K562 (cell line): ENCODE measurements at regions not wholly inside any gene's neighbourhood (a gene's known extent, or its start where the extent isn't known, plus 50 kb on each side); places are given as distances from the start of the nearest gene placed in this dataset.

Experiments used
- ATAC-seq: fragments of 200-7000 bp; cut with Tn5 transposase; 3 replicates; pipeline ENCODE4 v1.9.1; 2020; ENCODE audit warnings: moderate library complexity
- BruUV-seq: library from RNA; stranded (reverse); fragments of 400-500 nt; replicated peaks from 2 replicates; lab custom pipeline; 2021; lab: Mats Ljungman, UMichigan
- CTCF ChIA-PET: fragments of 300-600 bp; formaldehyde crosslinking; extraction: SDS; loops from one replicate; lab custom pipeline; 2021; ENCODE audit warnings: low intra/inter-chr PET ratio; lab: Yijun Ruan, JAX
- POLR2A ChIA-PET: fragments of 300-600, 350-650 bp; sonication (Branson Sonifier 250); formaldehyde crosslinking; extraction: SDS; loops from one replicate; lab custom pipeline; 2021; ENCODE audit warnings: antibody characterized with exemption, inconsistent platforms; lab: Yijun Ruan, JAX
- DNase-seq, 4 experiments: peaks; one replicate each; pipeline versions ENCODE4 v3.0.0 to v3.0.0-alpha.2; 2011 to 2018; ENCODE audit warnings: low spot score in 3 of 4, mixed read lengths in 3 of 4; ENCODE audit errors: extremely low read depth in 1 of 4
- FAIRE-seq: peaks from 2 replicates; lab custom pipeline; 2011; peaks lifted over from hg19 to GRCh38; lab: Jason Lieb, UNC
- H2AFZ ChIP-seq: 2 replicates; pipeline ENCODE4 v1.6.0; 2011; ENCODE audit warnings: low read depth, low read length, control low read depth, inconsistent platforms
- H3K27ac ChIP-seq: fragments of 200-600 bp; 3 replicates; pipeline ENCODE4 v1.8.0; 2011; ENCODE audit warnings: low read depth, mild to moderate bottlenecking, control low read depth, inconsistent platforms, low read length, moderate library complexity, mixed read lengths; ENCODE audit errors: extremely low read depth
- H3K27me3 ChIP-seq, 2 experiments: fragments of 300-600 bp in 1 of 2; 2 replicates in 1 of 2; 3 replicates in 1 of 2; pipeline versions ENCODE4 v1.6.0 to v1.8.0; 2011; ENCODE audit warnings: inconsistent platforms in 2 of 2, low read length in 2 of 2, mild to moderate bottlenecking in 1 of 2, mixed read lengths in 1 of 2, moderate library complexity in 1 of 2; ENCODE audit not compliant: control insufficient read depth in 2 of 2, insufficient read depth in 2 of 2
- H3K36me3 ChIP-seq: fragments of 300-600 bp; 3 replicates; pipeline ENCODE4 v1.8.0; 2011; ENCODE audit warnings: mild to moderate bottlenecking, low read length, inconsistent platforms; ENCODE audit not compliant: control insufficient read depth, insufficient read depth
- H3K4me1 ChIP-seq, 2 experiments: fragments of 200-600 bp in 1 of 2; replicated peaks in 1 of 2; 2 replicates in 1 of 2; 3 replicates in 1 of 2; pipeline versions ENCODE4 v1.5.1 to v1.8.0; 2011; ENCODE audit warnings: inconsistent platforms in 2 of 2, low read length in 2 of 2, mild to moderate bottlenecking in 1 of 2, mixed read lengths in 1 of 2, moderate library complexity in 1 of 2; ENCODE audit not compliant: control insufficient read depth in 2 of 2, insufficient read depth in 2 of 2
- H3K4me2 ChIP-seq: 2 replicates; pipeline ENCODE4 v1.6.1; 2011; ENCODE audit warnings: low read length, control low read depth, inconsistent platforms, mixed read lengths; ENCODE audit not compliant: insufficient read depth
- H3K4me3 ChIP-seq: fragments of 200-600 bp; sonication (generic), shearing (Covaris generic); 2 replicates; pipeline ENCODE4 v1.5.1; 2016; ENCODE audit warnings: control low read depth, inconsistent platforms
- H3K79me2 ChIP-seq: fragments of 200-600 bp; 3 replicates; pipeline ENCODE4 v1.8.0; 2011; ENCODE audit warnings: low read length, inconsistent platforms; ENCODE audit not compliant: control insufficient read depth, insufficient read depth
- H3K9ac ChIP-seq, 2 experiments: 2 replicates each; pipeline versions ENCODE4 v1.6.0 to v1.6.1; 2011; ENCODE audit warnings: low read depth in 2 of 2, low read length in 2 of 2, control low read depth in 1 of 2, inconsistent platforms in 1 of 2, mild to moderate bottlenecking in 1 of 2, mixed read lengths in 1 of 2; ENCODE audit not compliant: insufficient read depth in 1 of 2
- H3K9me1 ChIP-seq: one replicate; pipeline ENCODE4 v1.6.0; 2011; ENCODE audit warnings: inconsistent platforms, mild to moderate bottlenecking, low read length, moderate library complexity; ENCODE audit not compliant: control insufficient read depth, insufficient read depth
- H3K9me3 ChIP-seq: replicated peaks from 2 replicates; pipeline ENCODE4 v1.5.1; 2011; ENCODE audit warnings: low read depth, low read length, inconsistent platforms; ENCODE audit not compliant: control insufficient read depth, insufficient read depth
- H4K20me1 ChIP-seq: replicated peaks from 2 replicates; pipeline ENCODE4 v1.6.1; 2011; ENCODE audit warnings: low read length, inconsistent platforms, mixed read lengths; ENCODE audit not compliant: control insufficient read depth, insufficient read depth
- CCAR2 ChIP-seq: fragments of 200-400 bp; formaldehyde crosslinking; IDR thresholded peaks from 2 replicates; pipeline ENCODE4 v1.6.1; 2017; ENCODE audit warnings: mild to moderate bottlenecking, low read depth, low read length
- FOSL1 ChIP-seq: fragments of 200-800 bp; sonication (Bioruptor generic); conservative IDR thresholded peaks from 2 replicates; pipeline ENCODE4 v1.6.1; 2016; ENCODE audit warnings: missing genetic modification characterization, missing compliant biosample characterization
- KDM1A ChIP-seq, 2 experiments: fragments of 450-650 bp; IDR thresholded peaks; 2 replicates each; pipeline ENCODE4 v1.6.1; 2016; ENCODE audit warnings: mild to moderate bottlenecking in 2 of 2
- SIX5 ChIP-seq, 2 experiments: IDR thresholded peaks; 2 replicates each; pipeline ENCODE4 v1.6.1; 2011; ENCODE audit warnings: low read length in 2 of 2, borderline replicate concordance in 1 of 2, low read depth in 1 of 2, mild to moderate bottlenecking in 1 of 2, moderate library complexity in 1 of 2; ENCODE audit not compliant: insufficient read depth in 1 of 2
- SREBF2 ChIP-seq: sonication (generic); formaldehyde crosslinking; IDR thresholded peaks from 2 replicates; pipeline ENCODE4 v1.4.0; 2020; ENCODE audit warnings: mild to moderate bottlenecking, missing genetic modification reagents
- TRIM28 ChIP-seq: fragments of 450-650 bp; IDR thresholded peaks from 2 replicates; pipeline ENCODE4 v1.6.1; 2017
- ZNF175 ChIP-seq: fragments of 200-800 bp; sonication (Bioruptor generic); IDR thresholded peaks from 2 replicates; pipeline ENCODE4 v1.6.1; 2016; ENCODE audit warnings: low read depth, mild to moderate bottlenecking, missing genetic modification characterization, missing compliant biosample characterization
- ZNF232 ChIP-seq: sonication (generic); formaldehyde crosslinking; IDR thresholded peaks from 2 replicates; pipeline ENCODE4 v1.8.0; 2022; ENCODE audit warnings: mild to moderate bottlenecking, missing genetic modification reagents
- WGBS: fragments of 100-300 bp; shearing (Covaris generic); methylation state at CpG from one replicate; pipeline ENCODE4 v1.1.6; 2016; ENCODE audit warnings: low coverage, mixed read lengths; ENCODE audit not compliant: insufficient coverage; ENCODE audit errors: missing lambda C conversion rate; 5-methylcytosine and 5-hydroxymethylcytosine counted together
- in situ Hi-C: fragments of 300-500 bp; cut with MboI; formaldehyde crosslinking; loops from 4 replicates; pipeline ENCODE4 v1.15.0; 2018; ENCODE audit warnings: inconsistent platforms, mixed read lengths
- intact Hi-C: fragments of 100-400 bp; cut with micrococcal nuclease; formaldehyde crosslinking; loops from 2 replicates; pipeline ENCODE4 v1.14.2; 2022
- TF ChIP-seq, protein P1 (sequence below): fragments of 450-650 bp; formaldehyde crosslinking; IDR thresholded peaks from 2 replicates; pipeline ENCODE4 v1.4.0; 2022; ENCODE audit warnings: missing genetic modification characterization

DNA sequence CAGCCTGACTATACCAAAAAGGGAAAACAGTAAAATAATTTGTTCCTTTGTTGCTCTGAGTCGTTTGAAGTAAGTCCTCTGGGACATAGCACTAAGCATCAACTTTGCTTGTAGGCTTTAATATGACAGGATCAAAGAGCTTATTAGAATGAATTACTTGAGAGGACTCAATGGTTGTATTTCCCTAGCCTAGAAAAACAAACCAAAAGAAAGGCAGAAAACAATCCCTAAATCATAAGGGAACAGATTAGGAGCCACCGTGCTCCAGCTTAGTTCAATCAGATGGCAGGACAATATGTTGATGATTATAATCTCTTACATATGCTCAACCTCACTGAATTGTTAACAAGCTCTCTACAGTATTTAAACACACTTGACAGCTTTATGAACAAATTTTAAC lies 988.4 kb downstream of the FLRT2 start:
- FAIRE-seq (no peak), ATAC-seq (no peak), DNase-seq (no peak)
- Histone ChIP-seq H4K20me1 (no peaks in the 10 kb centered on the region), H2AFZ (no peak overlapping the region), H3K79me2 (no peaks in the 10 kb centered on the region), H3K9ac (no peak overlapping the region), H3K27ac (no peak overlapping the region), H3K4me3 (no peak overlapping the region), H3K27me3 (no peaks in the 10 kb centered on the region), H3K4me2 (no peak overlapping the region), H3K9me1 (no peaks in the 10 kb centered on the region), H3K9me3 (no peaks in the 10 kb centered on the region)
- ChIA-PET CTCF (interaction anchor here (0.6 kb wide), 1 partner anchor 374 kb away, joined by 3 read pairs; no protein-coding TSS in a partner anchor), POLR2A (no interaction called here)
- WGBS: 0% methylated on average over 2 of the region's 2 CpGs
- in situ Hi-C loops: no loop called here
- intact Hi-C loops: no loop called here
- BruUV-seq: no TSS peak
- TF ChIP-seq ZNF232 (CRISPR knock-in tag) (no peak), TRIM28 (no peak), SIX5 (IDR thresholded peaks at IDR 0.05; ENCODE audit: borderline replicate concordance in 1 of 2, insufficient read depth in 1 of 2, low read depth in 1 of 2, low read length in 2 of 2) (no peak), SREBF2 (CRISPR knock-in tag) (no peak), CCAR2 (no peak), FOSL1 (tag) (no peak), ZNF175 (CRISPR knock-in tag) (no peak), KDM1A (IDR thresholded peaks at IDR 0.05) (no peak)
- TF ChIP-seq, protein P1, sequence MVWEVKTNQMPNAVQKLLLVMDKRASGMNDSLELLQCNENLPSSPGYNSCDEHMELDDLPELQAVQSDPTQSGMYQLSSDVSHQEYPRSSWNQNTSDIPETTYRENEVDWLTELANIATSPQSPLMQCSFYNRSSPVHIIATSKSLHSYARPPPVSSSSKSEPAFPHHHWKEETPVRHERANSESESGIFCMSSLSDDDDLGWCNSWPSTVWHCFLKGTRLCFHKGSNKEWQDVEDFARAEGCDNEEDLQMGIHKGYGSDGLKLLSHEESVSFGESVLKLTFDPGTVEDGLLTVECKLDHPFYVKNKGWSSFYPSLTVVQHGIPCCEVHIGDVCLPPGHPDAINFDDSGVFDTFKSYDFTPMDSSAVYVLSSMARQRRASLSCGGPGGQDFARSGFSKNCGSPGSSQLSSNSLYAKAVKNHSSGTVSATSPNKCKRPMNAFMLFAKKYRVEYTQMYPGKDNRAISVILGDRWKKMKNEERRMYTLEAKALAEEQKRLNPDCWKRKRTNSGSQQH (CRISPR knock-in tag): no peak
- TF ChIP-seq, all 486 proteins: peak for 0
- Histone ChIP-seq H3K4me1 (no peaks in the 10 kb centered on the region), H3K36me3 (no peaks in the 10 kb centered on the region)
